A673 (cell line): ENCODE measurements at regions not wholly inside any gene's neighbourhood (a gene's known extent, or its start where the extent isn't known, plus 50 kb on each side); places are given as distances from the start of the nearest gene placed in this dataset.

Source experiments
- BruUV-seq: library from RNA; stranded (reverse); fragments of 400-500 nt; replicated peaks from 2 replicates; lab custom pipeline; 2021; lab: Mats Ljungman, UMichigan
- CTCF ChIA-PET: fragments of 300-600 bp; sonication (Branson Sonifier 250); formaldehyde crosslinking; loops from one replicate; lab custom pipeline; 2022; ENCODE audit warnings: antibody characterized with exemption; lab: Charles Lee
- POLR2A ChIA-PET: fragments of 300-600 bp; sonication (Branson Sonifier 250); formaldehyde crosslinking; loops from one replicate; lab custom pipeline; 2022; ENCODE audit warnings: antibody characterized with exemption; ENCODE audit not compliant: low non-redundant PET; lab: Charles Lee
- DNase-seq: peaks from one replicate; pipeline ENCODE4 v3.0.0-alpha.2; 2015; ENCODE audit warnings: low spot score
- H3K27ac ChIP-seq: fragments of 200-600 bp; sonication (generic); 2 replicates; pipeline ENCODE4 v1.5.1; 2016; ENCODE audit warnings: mixed run types, low read depth, mild to moderate bottlenecking, mixed read lengths, antibody characterized with exemption, low read length; ENCODE audit not compliant: poor library complexity, severe bottlenecking
- H3K27me3 ChIP-seq: fragments of 200-600 bp; sonication (generic); replicated peaks from 2 replicates; pipeline ENCODE4 v1.6.1; 2017; ENCODE audit warnings: mixed run types, low read depth, mild to moderate bottlenecking, mixed read lengths, antibody characterized with exemption, low read length; ENCODE audit not compliant: insufficient read depth, poor library complexity
- H3K36me3 ChIP-seq: fragments of 200-600 bp; sonication (generic); 2 replicates; pipeline ENCODE4 v1.6.1; 2016; ENCODE audit warnings: mixed run types, mild to moderate bottlenecking, mixed read lengths, antibody characterized with exemption, low read length; ENCODE audit not compliant: insufficient read depth, poor library complexity, severe bottlenecking
- H3K4me1 ChIP-seq: fragments of 200-600 bp; sonication (generic); 2 replicates; pipeline ENCODE4 v1.6.1; 2017; ENCODE audit warnings: mixed run types, mild to moderate bottlenecking, mixed read lengths, antibody characterized with exemption, low read length; ENCODE audit not compliant: insufficient read depth, poor library complexity, severe bottlenecking
- H3K4me3 ChIP-seq: fragments of 200-600 bp; sonication (generic); 2 replicates; pipeline ENCODE4 v1.5.1; 2016; ENCODE audit warnings: low read depth, mixed run types, mild to moderate bottlenecking, mixed read lengths, low read length; ENCODE audit not compliant: poor library complexity, severe bottlenecking
- H3K9me3 ChIP-seq: fragments of 200-600 bp; sonication (generic); 2 replicates; pipeline ENCODE4 v1.6.1; 2016; ENCODE audit warnings: mixed run types, low read depth, mild to moderate bottlenecking, mixed read lengths, antibody characterized with exemption, low read length; ENCODE audit not compliant: poor library complexity, severe bottlenecking
- CTCF ChIP-seq: fragments of 300-800, 200-600 bp; sonication (generic); conservative IDR thresholded peaks from 2 replicates; pipeline ENCODE4 v1.5.1; 2017; ENCODE audit warnings: low read depth, mild to moderate bottlenecking, antibody characterized with exemption, low read length, moderate library complexity, mixed read lengths
- EZH2 ChIP-seq: fragments of 200-600 bp; sonication (generic); IDR thresholded peaks from 2 replicates; pipeline ENCODE4 v1.6.1; 2017; ENCODE audit warnings: borderline replicate concordance, low read depth, mild to moderate bottlenecking, mixed read lengths, antibody characterized with exemption, low read length; ENCODE audit not compliant: poor library complexity, severe bottlenecking
- intact Hi-C: fragments of 100-400 bp; cut with micrococcal nuclease; formaldehyde crosslinking; loops from one replicate; pipeline ENCODE4 v1.10.0; 2022; ENCODE audit not compliant: unreplicated experiment

GRCh38 chr5:44225231-44226160 lies 163.7 kb downstream of the FGF10 start:
- POLR2A ChIA-PET = no interaction called here
- no TSS peak for BruUV-seq
- no peaks in the 10 kb centered on the region for H3K27me3 ChIP-seq
- TF ChIP-seq CTCF (no peak), EZH2 (no peak)
- intact Hi-C loops = no loop called here
- no peaks in the 10 kb centered on the region for H3K4me1 ChIP-seq
- no peak overlapping the region for H3K27ac ChIP-seq
- H3K9me3 ChIP-seq = no peaks in the 10 kb centered on the region
- no peak for DNase-seq
- CTCF ChIA-PET = no interaction called here
- no peaks in the 10 kb centered on the region for H3K36me3 ChIP-seq
- no peak overlapping the region for H3K4me3 ChIP-seq

GRCh38 chr5:44199408-44199807 lies 189.8 kb downstream of the FGF10 start:
- no TSS peak for BruUV-seq
- no peak for TF ChIP-seq EZH2
- TF ChIP-seq CTCF = no peak
- Histone ChIP-seq H3K27ac (no peak overlapping the region), H3K4me1 (no peaks in the 10 kb centered on the region), H3K36me3 (no peaks in the 10 kb centered on the region), H3K9me3 (peaks cover 5% of the 10 kb centered on the region), H3K4me3 (no peak overlapping the region), H3K27me3 (no peaks in the 10 kb centered on the region)
- intact Hi-C loops = no loop called here
- CTCF ChIA-PET = no interaction called here
- POLR2A ChIA-PET = no interaction called here
- DNase-seq = no peak

GRCh38 chr5:44189255-44189654 lies 200.0 kb downstream of the FGF10 start:
- H3K27me3 ChIP-seq = no peaks in the 10 kb centered on the region
- ChIA-PET POLR2A (no interaction called here), CTCF (no interaction called here)
- TF ChIP-seq CTCF (no peak), EZH2 (no peak)
- H3K4me1 ChIP-seq = no peaks in the 10 kb centered on the region
- H3K27ac ChIP-seq = no peak overlapping the region
- H3K9me3 ChIP-seq = peaks cover 6% of the 10 kb centered on the region
- no TSS peak for BruUV-seq
- H3K36me3 ChIP-seq = no peaks in the 10 kb centered on the region
- no peak overlapping the region for H3K4me3 ChIP-seq
- intact Hi-C loops = no loop called here
- DNase-seq = no peak
